ENCODE measurements at regions not wholly inside any gene's neighbourhood (a gene's known extent, or its start where the extent isn't known, plus 50 kb on each side); places are given as distances from the start of the nearest gene placed in this dataset.

GRCh38 chr20:22507240-22507961 lies 77.0 kb downstream of the FOXA2 start (continued):
- TF ChIP-seq ZNF709 (CRISPR knock-in tag; IDR thresholded peaks at IDR 0.05): no peak
- TF ChIP-seq SMC3 (IDR thresholded peaks at IDR 0.05; ENCODE audit: low read length): peak; percentile 22; the same call in 1 of the 2 replicates
- TF ChIP-seq SETDB1 (CRISPR knock-in tag; IDR thresholded peaks at IDR 0.05; ENCODE audit: borderline replicate concordance): no peak
- TF ChIP-seq CBFB (CRISPR knock-in tag; IDR thresholded peaks at IDR 0.05): no peak
- no peak for TF ChIP-seq MAFF (IDR thresholded peaks at IDR 0.05; ENCODE audit: low read depth, low read length)
- TF ChIP-seq BATF2 (CRISPR knock-in tag; IDR thresholded peaks at IDR 0.05): no peak
- TF ChIP-seq DDIT3 (CRISPR knock-in tag; IDR thresholded peaks at IDR 0.05): no peak
- TF ChIP-seq ZSCAN12 (CRISPR knock-in tag; IDR thresholded peaks at IDR 0.05): 0 out of 2 replicates have a peak, but pooled peaks have one; percentile 14
- no peak for TF ChIP-seq NR1H2 (CRISPR knock-in tag; IDR thresholded peaks at IDR 0.05; ENCODE audit: borderline replicate concordance, low read depth)
- 0 out of 2 replicates have a peak, but pooled peaks have one; percentile 35 for TF ChIP-seq CSRNP1 (CRISPR knock-in tag; IDR thresholded peaks at IDR 0.05)
- TF ChIP-seq MTF1 (CRISPR knock-in tag; IDR thresholded peaks at IDR 0.05): no peak
- TF ChIP-seq GPN1 (CRISPR knock-in tag; IDR thresholded peaks at IDR 0.05; ENCODE audit: borderline replicate concordance): no peak
- TF ChIP-seq ZNF773 (CRISPR knock-in tag; IDR thresholded peaks at IDR 0.05; ENCODE audit: borderline replicate concordance): no peak
- TF ChIP-seq ATAD3A (CRISPR knock-in tag; IDR thresholded peaks at IDR 0.05): no peak
- 0 out of 2 replicates have a peak, but pooled peaks have one; percentile 57 for TF ChIP-seq SMAD1 (CRISPR knock-in tag; IDR thresholded peaks at IDR 0.05; ENCODE audit: borderline replicate concordance, low read depth)
- TF ChIP-seq ISL2 (CRISPR knock-in tag; IDR thresholded peaks at IDR 0.05): peak; percentile 17; the same call in 1 of the 2 replicates
- peak; percentile 86 for TF ChIP-seq HNF4G (IDR thresholded peaks at IDR 0.05; ENCODE audit: borderline replicate concordance, low read depth, low read length)
- TF ChIP-seq HNF4G (CRISPR knock-in tag; IDR thresholded peaks at IDR 0.05; ENCODE audit: borderline replicate concordance, low read depth): no peak; the same call in none of the 2 replicates
- no peak for TF ChIP-seq ATF7-NPFF (CRISPR knock-in tag; IDR thresholded peaks at IDR 0.05; ENCODE audit: low read depth)
- TF ChIP-seq HMGXB4 (CRISPR knock-in tag; IDR thresholded peaks at IDR 0.05; ENCODE audit: borderline replicate concordance in 1 of 2, low read depth in 1 of 2): peak in 1 of 2 experiments; percentile 37; a peak in 1 of 4 replicates
- no peak for TF ChIP-seq ZUFSP (CRISPR knock-in tag; IDR thresholded peaks at IDR 0.05; ENCODE audit: borderline replicate concordance)
- TF ChIP-seq ZNF784 (CRISPR knock-in tag; IDR thresholded peaks at IDR 0.05; ENCODE audit: borderline replicate concordance): no peak; the same call in 1 of the 2 replicates

All from HepG2 (cell line).